PC-3 (cell line): ENCODE measurements at regions not wholly inside any gene's neighbourhood (a gene's known extent, or its start where the extent isn't known, plus 50 kb on each side); places are given as distances from the start of the nearest gene placed in this dataset.

Source experiments
- ATAC-seq: fragments of 200-7000 bp; cut with Tn5 transposase; 2 replicates; pipeline ENCODE4 v1.9.1; 2020; ENCODE audit warnings: mild to moderate bottlenecking, moderate library complexity
- BruUV-seq: library from RNA; stranded (reverse); fragments of 400-500 nt; replicated peaks from 2 replicates; lab custom pipeline; 2021; lab: Mats Ljungman, UMichigan
- CTCF ChIA-PET: fragments of 300-600 bp; sonication (Branson Sonifier 250); formaldehyde crosslinking; loops from one replicate; lab custom pipeline; 2022; ENCODE audit warnings: antibody characterized with exemption; lab: Charles Lee
- POLR2A ChIA-PET: fragments of 300-600 bp; sonication (Branson Sonifier 250); formaldehyde crosslinking; loops from one replicate; lab custom pipeline; 2022; ENCODE audit warnings: antibody characterized with exemption; ENCODE audit not compliant: unreplicated experiment; lab: Charles Lee
- DNase-seq: peaks from one replicate; pipeline ENCODE4 v3.0.0-alpha.2; 2015
- H2AFZ ChIP-seq: fragments of 300-600 bp; sonication (generic); 2 replicates; pipeline ENCODE4 v1.6.0; 2016; ENCODE audit warnings: antibody characterized with exemption, low read length
- H3F3A ChIP-seq: fragments of 300-600 bp; sonication (generic); one replicate; pipeline ENCODE4 v1.6.0; 2017; ENCODE audit warnings: antibody characterized with exemption, low read length, control low read depth, mild to moderate bottlenecking; ENCODE audit not compliant: unreplicated experiment
- H3K27ac ChIP-seq: fragments of 300-600 bp; sonication (generic); 2 replicates; pipeline ENCODE4 v1.5.1; 2016; ENCODE audit warnings: mild to moderate bottlenecking, low read length
- H3K27me3 ChIP-seq: fragments of 300-600 bp; sonication (generic); 2 replicates; pipeline ENCODE4 v1.6.1; 2016; ENCODE audit warnings: low read length, mixed read lengths
- H3K36me3 ChIP-seq: fragments of 300-600 bp; sonication (generic); 2 replicates; pipeline ENCODE4 v1.6.1; 2016; ENCODE audit warnings: low read depth, mixed run types, low read length, mixed read lengths
- H3K4me1 ChIP-seq: fragments of 300-600 bp; sonication (generic); 2 replicates; pipeline ENCODE4 v1.5.1; 2016; ENCODE audit warnings: low read length; ENCODE audit not compliant: insufficient read depth
- H3K4me2 ChIP-seq: fragments of 300-600 bp; sonication (generic); 2 replicates; pipeline ENCODE4 v1.6.0; 2016; ENCODE audit warnings: low read length
- H3K4me3 ChIP-seq: fragments of 300-600 bp; sonication (generic); 2 replicates; pipeline ENCODE4 v1.5.1; 2016; ENCODE audit warnings: mild to moderate bottlenecking, low read length, mixed read lengths
- H3K79me2 ChIP-seq: fragments of 300-600 bp; sonication (generic); 2 replicates; pipeline ENCODE4 v1.6.1; 2017; ENCODE audit warnings: low read length, mixed read lengths
- H3K9ac ChIP-seq: fragments of 300-600 bp; sonication (generic); 2 replicates; pipeline ENCODE4 v1.6.0; 2016; ENCODE audit warnings: mild to moderate bottlenecking, low read length
- H3K9me2 ChIP-seq: fragments of 300-600 bp; sonication (generic); replicated peaks from 2 replicates; pipeline ENCODE4 v1.6.1; 2016; ENCODE audit warnings: mixed run types, low read length, mixed read lengths
- H3K9me3 ChIP-seq: fragments of 300-600 bp; sonication (generic); 2 replicates; pipeline ENCODE4 v1.6.1; 2016; ENCODE audit warnings: low read length, mixed read lengths
- H4K20me1 ChIP-seq: fragments of 300-600 bp; sonication (generic); 2 replicates; pipeline ENCODE4 v1.6.1; 2016; ENCODE audit warnings: low read length, mixed read lengths
- EZH2 ChIP-seq: fragments of 300-600 bp; sonication (generic); IDR thresholded peaks from one replicate; pipeline ENCODE4 v1.6.1; 2017; ENCODE audit warnings: antibody characterized with exemption, mild to moderate bottlenecking, low read length; ENCODE audit not compliant: unreplicated experiment
- EZH2phosphoT487 ChIP-seq: fragments of 300-600 bp; sonication (generic); IDR thresholded peaks from 2 replicates; pipeline ENCODE4 v1.6.1; 2018; ENCODE audit warnings: mild to moderate bottlenecking, antibody characterized with exemption, low read length, borderline replicate concordance
- intact Hi-C: fragments of 100-400 bp; cut with micrococcal nuclease; formaldehyde crosslinking; loops from 2 replicates; pipeline ENCODE4 v1.9.0; 2023
- TF ChIP-seq, protein P1 (sequence below): fragments of 300-600 bp; sonication (generic); conservative IDR thresholded peaks from 2 replicates; pipeline ENCODE4 v1.5.1; 2017; ENCODE audit warnings: antibody characterized with exemption, low read depth, mild to moderate bottlenecking, low read length

GRCh38 chr18:68098655-68099054 lies 582.1 kb upstream of the DSEL start:
- Histone ChIP-seq H3K27ac (no peak overlapping the region), H3K79me2 (no peaks in the 10 kb centered on the region), H3K27me3 (no peaks in the 10 kb centered on the region), H3K9ac (no peak overlapping the region), H3F3A (no peaks in the 10 kb centered on the region), H4K20me1 (no peaks in the 10 kb centered on the region), H3K36me3 (no peaks in the 10 kb centered on the region), H3K4me1 (peaks cover 5% of the 10 kb centered on the region), H3K9me3 (no peaks in the 10 kb centered on the region), H3K4me2 (no peak overlapping the region), H2AFZ (no peak overlapping the region), H3K9me2 (no peaks in the 10 kb centered on the region), H3K4me3 (no peak overlapping the region)
- intact Hi-C loops, result no loop called here
- DNase-seq, result no peak
- CTCF ChIA-PET, result no interaction called here
- POLR2A ChIA-PET, result no interaction called here
- TF ChIP-seq EZH2 (no peak), EZH2phosphoT487 (no peak)
- TF ChIP-seq, protein P1, sequence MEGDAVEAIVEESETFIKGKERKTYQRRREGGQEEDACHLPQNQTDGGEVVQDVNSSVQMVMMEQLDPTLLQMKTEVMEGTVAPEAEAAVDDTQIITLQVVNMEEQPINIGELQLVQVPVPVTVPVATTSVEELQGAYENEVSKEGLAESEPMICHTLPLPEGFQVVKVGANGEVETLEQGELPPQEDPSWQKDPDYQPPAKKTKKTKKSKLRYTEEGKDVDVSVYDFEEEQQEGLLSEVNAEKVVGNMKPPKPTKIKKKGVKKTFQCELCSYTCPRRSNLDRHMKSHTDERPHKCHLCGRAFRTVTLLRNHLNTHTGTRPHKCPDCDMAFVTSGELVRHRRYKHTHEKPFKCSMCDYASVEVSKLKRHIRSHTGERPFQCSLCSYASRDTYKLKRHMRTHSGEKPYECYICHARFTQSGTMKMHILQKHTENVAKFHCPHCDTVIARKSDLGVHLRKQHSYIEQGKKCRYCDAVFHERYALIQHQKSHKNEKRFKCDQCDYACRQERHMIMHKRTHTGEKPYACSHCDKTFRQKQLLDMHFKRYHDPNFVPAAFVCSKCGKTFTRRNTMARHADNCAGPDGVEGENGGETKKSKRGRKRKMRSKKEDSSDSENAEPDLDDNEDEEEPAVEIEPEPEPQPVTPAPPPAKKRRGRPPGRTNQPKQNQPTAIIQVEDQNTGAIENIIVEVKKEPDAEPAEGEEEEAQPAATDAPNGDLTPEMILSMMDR, result no peak
- BruUV-seq, result no TSS peak
- no peak for ATAC-seq

GRCh38 chr18:68086481-68086880 lies 570.0 kb upstream of the DSEL start:
- BruUV-seq, result no TSS peak
- Histone ChIP-seq H3K27ac (no peak overlapping the region), H3F3A (no peaks in the 10 kb centered on the region), H3K36me3 (no peaks in the 10 kb centered on the region), H3K27me3 (no peaks in the 10 kb centered on the region), H3K9ac (no peak overlapping the region), H3K79me2 (no peaks in the 10 kb centered on the region), H3K4me1 (no peaks in the 10 kb centered on the region), H3K4me3 (no peak overlapping the region), H3K4me2 (no peak overlapping the region), H3K9me3 (no peaks in the 10 kb centered on the region), H3K9me2 (no peaks in the 10 kb centered on the region), H4K20me1 (no peaks in the 10 kb centered on the region), H2AFZ (no peak overlapping the region)
- intact Hi-C loops, result no loop called here
- ChIA-PET CTCF (no interaction called here), POLR2A (no interaction called here)
- DNase-seq, result no peak
- TF ChIP-seq EZH2phosphoT487 (no peak), EZH2 (no peak)
- TF ChIP-seq, protein P1, result no peak
- ATAC-seq, result no peak

DNA sequence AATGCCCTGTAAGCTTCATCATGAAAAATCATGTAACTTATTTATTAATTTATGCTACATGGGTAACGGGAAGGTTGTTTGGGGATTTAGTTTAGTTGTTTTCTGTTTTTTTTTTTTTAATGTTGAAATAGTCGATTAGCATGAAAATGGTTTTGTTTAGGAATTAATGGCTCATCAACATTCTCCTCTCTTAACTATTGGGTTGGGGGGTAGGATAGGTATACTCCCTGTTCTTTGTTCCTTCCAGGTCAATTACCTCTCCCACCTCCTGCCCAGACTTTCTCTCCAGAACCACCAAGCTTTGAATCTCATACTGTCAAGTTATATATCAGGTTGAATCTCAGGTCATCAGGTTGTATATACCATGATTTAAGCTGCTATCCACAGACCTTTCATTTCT lies 568.7 kb upstream of the DSEL start:
- H3K27me3 ChIP-seq, result no peaks in the 10 kb centered on the region
- TF ChIP-seq, protein P1, result no peak
- TF ChIP-seq EZH2phosphoT487 (no peak), EZH2 (no peak)
- ATAC-seq, result no peak
- no peaks in the 10 kb centered on the region for H3F3A ChIP-seq
- H3K4me1 ChIP-seq, result no peaks in the 10 kb centered on the region
- no TSS peak for BruUV-seq
- no peaks in the 10 kb centered on the region for H3K36me3 ChIP-seq
- H3K4me3 ChIP-seq, result no peak overlapping the region
- POLR2A ChIA-PET, result no interaction called here
- no peak overlapping the region for H3K4me2 ChIP-seq
- H2AFZ ChIP-seq, result no peak overlapping the region
- H3K9me2 ChIP-seq, result no peaks in the 10 kb centered on the region
- H3K9me3 ChIP-seq, result no peaks in the 10 kb centered on the region
- no peaks in the 10 kb centered on the region for H3K79me2 ChIP-seq
- intact Hi-C loops, result no loop called here
- H3K9ac ChIP-seq, result no peak overlapping the region
- no peaks in the 10 kb centered on the region for H4K20me1 ChIP-seq
- CTCF ChIA-PET, result no interaction called here
- H3K27ac ChIP-seq, result no peak overlapping the region
- no peak for DNase-seq
